HG03064 (cell line): ENCODE measurements at regions not wholly inside any gene's neighbourhood (a gene's known extent, or its start where the extent isn't known, plus 50 kb on each side); places are given as distances from the start of the nearest gene placed in this dataset.

Experiments used
- ATAC-seq: cut with Tn5 transposase; IDR thresholded peaks from one replicate; pipeline ENCODE4 v1.9.1; 2021; ENCODE audit warnings: low read depth; ENCODE audit not compliant: unreplicated experiment

DNA sequence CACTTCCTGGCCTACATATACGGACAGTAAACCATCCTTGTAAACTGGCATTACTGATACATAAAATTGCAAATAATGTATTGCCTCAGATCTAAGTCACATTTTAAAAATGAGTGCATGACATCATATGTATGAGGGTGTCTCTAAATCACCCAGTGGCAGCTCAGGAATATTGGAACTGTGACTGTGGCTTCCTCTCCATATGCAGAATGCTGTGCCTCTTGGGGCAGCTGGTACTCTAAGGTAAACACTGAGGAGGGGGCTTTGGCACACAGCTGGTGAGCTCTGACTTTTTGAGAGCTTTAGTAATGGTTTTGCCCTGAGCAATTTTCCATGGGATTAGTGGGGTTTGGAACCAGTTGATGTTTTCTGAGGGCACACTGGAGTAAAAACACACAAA lies 263.7 kb downstream of the BMP4 start:
- ATAC-seq: no peak

DNA sequence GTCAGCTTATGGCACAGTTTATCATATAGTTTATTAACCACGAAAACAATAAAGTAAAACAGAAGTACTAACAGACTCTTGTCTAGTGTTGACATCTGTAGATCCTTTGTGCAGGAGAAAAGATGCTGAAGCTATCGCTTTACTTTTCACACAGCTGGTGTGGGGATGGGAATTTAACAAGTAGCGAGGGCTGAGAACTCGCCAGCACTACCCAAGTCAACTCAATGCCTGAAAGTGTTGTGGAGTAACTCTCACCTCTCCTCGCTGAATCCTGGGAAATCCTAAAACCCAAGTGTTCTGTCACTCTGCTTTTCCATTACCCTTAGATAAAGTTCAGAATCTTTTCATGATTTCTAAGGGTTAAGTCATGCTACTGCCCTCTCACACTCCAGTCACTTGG lies 264.2 kb downstream of the BMP4 start:
- no peak for ATAC-seq

- ATAC-seq: no peak
Observed at GRCh38 chr14:53683229-53683628, 273.4 kb downstream of the BMP4 start.

DNA sequence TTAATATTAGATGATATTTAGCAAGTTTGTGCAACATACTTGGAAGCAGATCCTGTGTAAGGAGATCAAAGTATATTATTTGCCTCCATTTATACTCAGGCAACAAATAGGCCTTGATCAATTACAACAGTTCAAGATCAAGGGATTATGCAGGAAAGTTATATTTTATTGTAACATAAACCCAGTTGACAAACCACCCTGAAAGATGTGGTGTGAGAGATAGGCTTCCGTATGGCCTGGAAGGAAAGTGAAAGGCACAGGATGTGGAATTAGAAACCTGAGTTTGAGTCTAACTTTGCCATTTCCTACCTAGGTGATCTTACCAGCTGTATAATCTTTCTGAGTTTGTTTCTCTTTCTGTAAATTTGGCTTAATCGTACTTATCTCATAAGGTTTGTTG lies 284.1 kb downstream of the BMP4 start:
- ATAC-seq: no peak

GRCh38 chr14:53670701-53671100 lies 285.9 kb downstream of the BMP4 start:
- ATAC-seq: no peak

DNA sequence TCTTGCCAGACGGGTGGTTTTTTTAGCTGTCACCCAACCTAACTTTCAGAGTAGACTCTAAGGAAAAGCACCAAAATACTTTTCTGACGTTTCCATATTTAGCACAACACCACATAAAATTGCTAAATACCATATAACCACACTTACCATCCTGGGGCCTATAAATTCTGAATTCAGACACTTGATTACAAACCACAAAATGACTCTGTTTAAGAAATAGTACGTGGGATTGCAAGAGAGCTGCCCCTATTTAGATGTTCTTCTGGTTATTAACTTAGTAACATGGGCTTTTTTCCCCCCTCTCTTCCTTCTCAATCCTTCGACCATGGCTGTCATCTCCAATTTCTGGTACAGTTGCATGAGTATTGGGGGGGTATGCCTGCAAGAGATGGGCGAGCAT lies 287.7 kb downstream of the BMP4 start:
- ATAC-seq: no peak

DNA sequence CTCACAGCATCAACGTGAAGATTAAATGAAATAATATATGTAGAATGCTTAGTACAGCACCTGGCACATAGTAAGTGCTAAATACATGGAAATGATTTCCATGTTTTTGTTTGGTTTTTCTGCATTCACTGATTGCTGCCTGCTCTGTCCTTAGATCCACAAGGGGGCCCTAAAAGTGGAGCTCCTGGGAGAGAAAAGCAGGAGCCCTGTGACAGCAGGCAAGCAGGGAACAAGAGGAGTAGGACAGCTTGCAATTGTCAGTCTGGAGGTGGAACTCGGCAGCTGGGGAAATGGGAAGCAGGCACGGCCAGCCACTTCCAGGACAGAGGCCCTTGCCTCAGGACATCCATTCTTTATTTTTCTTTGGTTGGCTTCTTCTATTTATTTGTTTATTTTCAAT lies 292.9 kb downstream of the BMP4 start:
- no peak for ATAC-seq

- no peak for ATAC-seq
Observed at GRCh38 chr14:53655080-53655785, 301.4 kb downstream of the BMP4 start.

DNA sequence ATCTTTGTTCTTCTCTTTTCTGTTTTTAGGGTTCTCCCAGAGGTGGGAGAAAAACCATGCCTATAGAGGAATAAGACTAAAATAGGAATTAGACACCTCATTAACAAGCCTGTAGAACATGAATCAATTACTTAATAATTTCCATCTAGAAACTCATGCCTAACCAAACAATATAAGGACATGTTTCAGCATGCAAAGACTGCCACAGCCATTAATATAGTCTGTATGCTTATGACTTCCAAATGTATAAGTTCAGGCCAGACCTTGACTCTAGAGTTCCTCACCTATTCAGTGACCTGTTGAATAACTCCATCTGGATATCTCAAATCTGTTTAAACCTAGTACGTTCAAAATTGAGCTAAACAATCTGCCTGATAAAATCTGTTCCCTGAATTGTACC lies 304.6 kb downstream of the BMP4 start:
- ATAC-seq: no peak

- no peak for ATAC-seq
Observed at GRCh38 chr14:53651096-53651740, 305.4 kb downstream of the BMP4 start.

- ATAC-seq: no peak
Observed at GRCh38 chr14:53646925-53647324, 309.7 kb downstream of the BMP4 start.

DNA sequence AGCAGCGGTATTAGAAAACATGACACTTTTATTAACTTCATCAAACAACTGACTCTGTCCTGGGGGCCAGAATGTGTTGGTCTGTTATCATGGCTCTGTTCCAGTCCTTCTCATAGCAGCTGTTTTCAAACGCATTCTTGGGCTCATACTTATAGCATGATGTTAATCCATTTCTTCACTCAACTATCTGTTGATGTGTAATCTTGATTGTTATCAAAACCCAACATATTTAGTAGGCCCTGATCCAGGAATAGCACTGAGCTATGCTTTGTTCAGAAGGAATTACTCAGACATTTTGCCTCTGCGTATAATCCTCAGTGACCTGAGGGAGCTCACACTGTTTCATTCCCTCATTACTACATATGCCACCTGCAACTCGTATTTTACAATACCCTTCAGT lies 315.9 kb downstream of the BMP4 start:
- ATAC-seq: no peak

- ATAC-seq: no peak
Observed at GRCh38 chr14:53638966-53639365, 317.7 kb downstream of the BMP4 start.

GRCh38 chr14:53634793-53635192 lies 321.8 kb downstream of the BMP4 start:
- ATAC-seq: no peak

GRCh38 chr14:53630336-53630735 lies 326.3 kb downstream of the BMP4 start:
- ATAC-seq: no peak

GRCh38 chr14:53628732-53629430 lies 327.7 kb downstream of the BMP4 start:
- no peak for ATAC-seq

DNA sequence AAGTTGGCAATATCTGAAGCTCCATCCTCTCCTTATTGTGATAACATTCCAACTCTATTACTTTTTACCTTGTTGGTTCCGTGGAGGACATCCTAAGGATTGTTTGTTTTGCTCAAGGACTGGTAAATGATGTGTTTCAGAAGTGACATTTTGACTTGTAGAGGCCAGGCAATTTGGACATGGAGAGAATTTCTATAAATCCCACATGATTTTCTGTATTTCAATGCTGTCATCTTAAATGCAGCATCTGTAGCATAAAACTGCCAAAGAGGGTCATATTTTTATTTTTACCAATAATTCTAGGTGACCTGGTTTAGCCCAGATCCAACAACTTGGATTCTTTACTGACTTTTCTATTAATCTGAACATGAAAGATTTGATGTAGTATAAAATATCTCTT lies 328.4 kb downstream of the BMP4 start:
- ATAC-seq: no peak

DNA sequence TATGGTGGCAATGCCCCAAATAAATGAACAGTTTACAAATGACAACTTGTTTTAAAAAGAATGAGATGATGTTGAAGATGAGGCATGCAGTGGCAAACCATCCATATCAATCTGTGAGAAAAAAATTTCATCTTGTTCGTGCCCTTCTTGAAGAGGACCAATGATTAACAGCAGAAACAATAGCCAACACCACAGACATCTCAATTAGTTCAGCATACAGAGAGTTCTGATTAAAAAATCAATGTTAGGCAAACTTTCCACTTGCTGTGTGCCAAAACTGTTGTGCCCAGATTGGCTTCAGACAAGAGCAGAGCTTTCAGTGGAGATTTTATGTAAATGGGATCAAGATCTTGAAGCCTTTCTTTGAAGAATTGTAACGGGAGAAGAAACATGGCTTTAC lies 329.9 kb downstream of the BMP4 start:
- ATAC-seq: no peak

- no peak for ATAC-seq
Observed at GRCh38 chr14:53622447-53622846, 334.2 kb downstream of the BMP4 start.

GRCh38 chr14:53621921-53622320 lies 334.7 kb downstream of the BMP4 start:
- no peak for ATAC-seq

- ATAC-seq: no peak
Observed at GRCh38 chr14:53621433-53621832, 335.2 kb downstream of the BMP4 start.

DNA sequence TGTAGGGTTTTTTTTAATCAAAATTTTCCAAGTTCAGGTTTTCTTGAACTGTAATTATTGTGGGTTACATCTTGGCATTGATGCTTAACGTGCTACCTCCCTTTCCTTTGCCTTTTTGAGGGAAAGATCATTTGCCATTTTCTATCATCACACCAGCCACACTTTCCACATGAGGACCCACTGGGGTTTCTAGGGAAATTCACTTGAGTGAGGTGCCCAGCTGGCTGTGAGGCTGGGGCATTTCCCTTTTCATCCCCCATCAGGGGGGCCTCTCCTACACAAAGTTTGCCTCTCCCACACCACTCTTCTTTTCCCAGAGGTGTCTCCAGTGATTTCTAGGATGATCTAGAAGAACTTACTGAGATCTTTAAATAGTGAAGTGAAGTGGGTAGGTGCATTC lies 335.7 kb downstream of the BMP4 start:
- no peak for ATAC-seq
